H9 (cell line): ENCODE measurements at regions not wholly inside any gene's neighbourhood (a gene's known extent, or its start where the extent isn't known, plus 50 kb on each side); places are given as distances from the start of the nearest gene placed in this dataset.

Source experiments
- DNase-seq: peaks from one replicate; pipeline ENCODE4 v3.0.0-alpha.2; 2017
- H2AFZ ChIP-seq: one replicate; pipeline ENCODE4 v1.6.1; 2013; ENCODE audit warnings: mild to moderate bottlenecking, low read length, control low read depth, moderate library complexity
- H2AK5ac ChIP-seq: 2 replicates; pipeline ENCODE4 v1.6.1; 2013; ENCODE audit warnings: low read length, control low read depth, mixed read lengths; ENCODE audit not compliant: insufficient read length
- H2BK120ac ChIP-seq: one replicate; pipeline ENCODE4 v1.6.1; 2013; ENCODE audit warnings: low read depth, mild to moderate bottlenecking, low read length, control low read depth, inconsistent platforms; ENCODE audit not compliant: poor library complexity, severe bottlenecking
- H2BK12ac ChIP-seq: 2 replicates; pipeline ENCODE4 v1.6.1; 2013; ENCODE audit warnings: low read length, control low read depth, mixed read lengths, low read depth; ENCODE audit not compliant: insufficient read length
- H2BK15ac ChIP-seq: 2 replicates; pipeline ENCODE4 v1.6.1; 2013; ENCODE audit warnings: low read depth, low read length, control low read depth
- H2BK20ac ChIP-seq: one replicate; pipeline ENCODE4 v1.6.1; 2013; ENCODE audit warnings: low read depth, mild to moderate bottlenecking, low read length, control low read depth, inconsistent platforms; ENCODE audit not compliant: poor library complexity, severe bottlenecking
- H2BK5ac ChIP-seq: 2 replicates; pipeline ENCODE4 v1.6.1; 2013; ENCODE audit warnings: low read length, control low read depth, mixed read lengths; ENCODE audit not compliant: insufficient read length
- H3K14ac ChIP-seq: 2 replicates; pipeline ENCODE4 v1.6.1; 2013; ENCODE audit warnings: low read length, control low read depth; ENCODE audit not compliant: insufficient read depth
- H3K18ac ChIP-seq: 2 replicates; pipeline ENCODE4 v1.6.1; 2013; ENCODE audit warnings: low read depth, mild to moderate bottlenecking, mixed read lengths, low read length, control low read depth; ENCODE audit not compliant: insufficient read length
- H3K23ac ChIP-seq: 2 replicates; pipeline ENCODE4 v1.6.1; 2013; ENCODE audit warnings: low read length, control low read depth, mixed read lengths, low read depth; ENCODE audit not compliant: insufficient read length
- H3K23me2 ChIP-seq: 2 replicates; pipeline ENCODE4 v1.6.1; 2013; ENCODE audit warnings: low read depth, mild to moderate bottlenecking, mixed read lengths, low read length, control low read depth; ENCODE audit not compliant: insufficient read length, poor library complexity, severe bottlenecking
- H3K27ac ChIP-seq: 2 replicates; pipeline ENCODE4 v1.5.1; 2013; ENCODE audit warnings: low read length, control low read depth, mixed read lengths, low read depth; ENCODE audit not compliant: insufficient read length
- H3K27me3 ChIP-seq: 2 replicates; pipeline ENCODE4 v1.6.1; 2013; ENCODE audit warnings: low read length, control low read depth, inconsistent platforms; ENCODE audit not compliant: insufficient read depth
- H3K4ac ChIP-seq: 2 replicates; pipeline ENCODE4 v1.6.1; 2013; ENCODE audit warnings: low read depth, mild to moderate bottlenecking, control low read depth, inconsistent platforms, low read length, moderate library complexity
- H3K4me1 ChIP-seq: 2 replicates; pipeline ENCODE4 v1.6.1; 2013; ENCODE audit warnings: low read length, control low read depth, inconsistent platforms; ENCODE audit not compliant: insufficient read depth
- H3K4me2 ChIP-seq: 2 replicates; pipeline ENCODE4 v1.6.1; 2013; ENCODE audit warnings: low read length, control low read depth, mixed read lengths; ENCODE audit not compliant: insufficient read length, insufficient read depth
- H3K56ac ChIP-seq: 2 replicates; pipeline ENCODE4 v1.6.1; 2013; ENCODE audit warnings: low read depth, mild to moderate bottlenecking, mixed read lengths, low read length, control low read depth; ENCODE audit not compliant: insufficient read length
- H3K79me1 ChIP-seq: 2 replicates; pipeline ENCODE4 v1.6.1; 2013; ENCODE audit warnings: low read depth, mild to moderate bottlenecking, moderate library complexity, low read length, control low read depth, inconsistent platforms; ENCODE audit not compliant: insufficient read depth, poor library complexity, severe bottlenecking
- H3K79me2 ChIP-seq: 2 replicates; pipeline ENCODE4 v1.6.1; 2013; ENCODE audit warnings: low read length, control low read depth, inconsistent platforms; ENCODE audit not compliant: insufficient read depth
- H3K9ac ChIP-seq: 2 replicates; pipeline ENCODE4 v1.6.1; 2013; ENCODE audit warnings: low read length, control low read depth, mixed read lengths; ENCODE audit not compliant: insufficient read length; ENCODE audit errors: extremely low read depth
- H3K9me3 ChIP-seq: one replicate; pipeline ENCODE4 v1.6.1; 2013; ENCODE audit warnings: low read depth, low read length, inconsistent platforms; ENCODE audit not compliant: control insufficient read depth
- H3T11ph ChIP-seq: one replicate; pipeline ENCODE4 v1.6.1; 2013; ENCODE audit warnings: mild to moderate bottlenecking, low read length, control low read depth, inconsistent platforms
- H4K20me1 ChIP-seq: one replicate; pipeline ENCODE4 v1.6.1; 2013; ENCODE audit not compliant: control insufficient read depth, insufficient read length, insufficient read depth
- H4K5ac ChIP-seq: 2 replicates; pipeline ENCODE4 v1.6.1; 2013; ENCODE audit warnings: low read depth, mild to moderate bottlenecking, mixed read lengths, low read length, control low read depth; ENCODE audit not compliant: insufficient read length
- H4K8ac ChIP-seq: replicated peaks from 2 replicates; pipeline ENCODE4 v1.6.1; 2013; ENCODE audit warnings: low read length, control low read depth, mixed read lengths, low read depth; ENCODE audit not compliant: insufficient read length
- H4K91ac ChIP-seq: 2 replicates; pipeline ENCODE4 v1.6.1; 2013; ENCODE audit warnings: low read depth, mild to moderate bottlenecking, moderate library complexity, mixed read lengths, low read length, control low read depth; ENCODE audit not compliant: insufficient read length
- H3K27ac Mint-ChIP-seq, 3 experiments: 2 replicates in 2 of 3; 3 replicates in 1 of 3; pipeline ENCODE4 v1.8.0; 2020 to 2021; ENCODE audit warnings: mixed read lengths in 3 of 3, mild to moderate bottlenecking in 1 of 3, moderate library complexity in 1 of 3
- H3K27me3 Mint-ChIP-seq: 2 replicates; pipeline ENCODE4 v1.8.0; 2021; ENCODE audit warnings: low read depth, mild to moderate bottlenecking, moderate library complexity, mixed read lengths
- H3K36me3 Mint-ChIP-seq, 3 experiments: 2 replicates in 2 of 3; 3 replicates in 1 of 3; pipeline ENCODE4 v1.8.0; 2020 to 2021; ENCODE audit warnings: low read depth in 3 of 3, mixed read lengths in 3 of 3; ENCODE audit not compliant: insufficient read depth in 1 of 3
- H3K4me1 Mint-ChIP-seq, 2 experiments: 2 replicates each; pipeline ENCODE4 v1.8.0; 2020; ENCODE audit warnings: mixed read lengths in 2 of 2
- H3K4me3 Mint-ChIP-seq, 2 experiments: 2 replicates in 1 of 2; 3 replicates in 1 of 2; pipeline ENCODE4 v1.8.0; 2020 to 2021; ENCODE audit warnings: mild to moderate bottlenecking in 2 of 2, mixed read lengths in 2 of 2, moderate library complexity in 1 of 2
- H3K9me3 Mint-ChIP-seq, 2 experiments: 2 replicates in 1 of 2; 3 replicates in 1 of 2; pipeline ENCODE4 v1.8.0; 2020; ENCODE audit warnings: mild to moderate bottlenecking in 2 of 2, mixed read lengths in 2 of 2, moderate library complexity in 1 of 2
- CTCF ChIP-seq: fragments of 200-600 bp; sonication (generic); conservative IDR thresholded peaks from 3 replicates; pipeline ENCODE4 v1.8.0; 2021; ENCODE audit warnings: antibody characterized with exemption, mild to moderate bottlenecking
- WGBS: extraction: QIAGEN DNeasy Blood & Tissue Kit; methylation state at CpG from one replicate; pipeline ENCODE4 v1.1.7; 2013; ENCODE audit warnings: missing lambda C conversion rate, low lambda C conversion rate, mixed read lengths; ENCODE audit not compliant: insufficient read length; ENCODE audit errors: extremely low coverage; 5-methylcytosine and 5-hydroxymethylcytosine counted together

DNA sequence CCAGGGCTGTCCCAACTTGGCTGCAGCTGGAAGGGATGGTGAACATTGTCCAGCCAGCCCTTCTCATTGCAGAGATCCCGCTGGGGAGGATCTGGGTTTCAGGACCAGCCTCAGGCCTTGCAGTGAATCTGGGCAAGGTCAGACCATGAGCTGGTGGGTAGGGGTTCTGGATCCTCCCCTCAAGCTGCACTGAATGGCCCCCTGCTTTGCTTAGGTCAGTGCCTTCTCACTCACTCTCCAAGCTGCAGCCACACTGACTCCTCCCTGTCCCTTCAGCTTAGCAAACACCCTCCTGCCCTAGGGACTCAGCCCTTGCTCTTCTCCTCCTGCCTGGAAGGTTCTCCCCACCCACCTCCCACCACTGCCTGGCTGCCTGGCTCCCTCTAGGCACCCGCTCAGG is 95.3 kb upstream of the KCNG1 start:
- no CpG with 5 or more reads among the region's 2 CpGs for WGBS
- no peaks in the 10 kb centered on the region for H3K23me2 ChIP-seq
- H2BK5ac ChIP-seq: no peak overlapping the region
- Mint-ChIP-seq H3K4me3 (no peak overlapping the region), H3K27me3 (peaks cover 8% of the 10 kb centered on the region), H3K27ac (peak overlapping the region in 1 of 3 experiments; percentile 60; a peak in 1 of 7 replicates), H3K36me3 (no peaks in the 10 kb centered on the region), H3K9me3 (no peaks in the 10 kb centered on the region; a peak in 2 of 5 replicates), H3K4me1 (peaks cover 34 to 42% of the 10 kb centered on the region in 2 experiments)
- H4K5ac ChIP-seq: no peak overlapping the region
- H3K9me3 ChIP-seq: no peaks in the 10 kb centered on the region
- no peak overlapping the region for H4K91ac ChIP-seq
- H2AFZ ChIP-seq: no peak overlapping the region
- no peak overlapping the region for H3K18ac ChIP-seq
- H3K79me1 ChIP-seq: no peaks in the 10 kb centered on the region
- H3K9ac ChIP-seq: no peak overlapping the region
- no peak overlapping the region for H2AK5ac ChIP-seq
- no peak overlapping the region for H2BK12ac ChIP-seq
- peaks cover 2% of the 10 kb centered on the region; the same call in 1 of the 2 replicates for H3K4me1 ChIP-seq
- TF ChIP-seq CTCF: no peak
- no peaks in the 10 kb centered on the region for H3K27me3 ChIP-seq
- H3K4me2 ChIP-seq: no peak overlapping the region
- H4K20me1 ChIP-seq: no peaks in the 10 kb centered on the region
- H3K79me2 ChIP-seq: no peaks in the 10 kb centered on the region
- no peak overlapping the region for H3K27ac ChIP-seq
- H3K56ac ChIP-seq: no peak overlapping the region
- no peak overlapping the region for H2BK120ac ChIP-seq
- H3T11ph ChIP-seq: no peak overlapping the region
- no peak overlapping the region for H2BK15ac ChIP-seq
- peak overlapping the region; percentile 32; the same call in 1 of the 2 replicates for H3K14ac ChIP-seq
- no peak overlapping the region for H2BK20ac ChIP-seq
- no peak overlapping the region for H4K8ac ChIP-seq
- H3K23ac ChIP-seq: no peak overlapping the region
- no peak for DNase-seq
- no peak overlapping the region for H3K4ac ChIP-seq
